HEK293 (cell line): ENCODE measurements at regions not wholly inside any gene's neighbourhood (a gene's known extent, or its start where the extent isn't known, plus 50 kb on each side); places are given as distances from the start of the nearest gene placed in this dataset.

Experiments used
- SP2 ChIP-seq: fragments of 450-650 bp; formaldehyde crosslinking; IDR thresholded peaks from 2 replicates; pipeline ENCODE4 v1.5.1; 2016; ENCODE audit warnings: missing biosample characterization, missing genetic modification characterization
- ZBTB7A ChIP-seq: fragments of 450-650 bp; formaldehyde crosslinking; IDR thresholded peaks from 2 replicates; pipeline ENCODE4 v1.5.1; 2016; ENCODE audit warnings: low read depth, missing biosample characterization, missing genetic modification characterization
- ZNF184 ChIP-seq: fragments of 450-650 bp; IDR thresholded peaks from 2 replicates; pipeline ENCODE4 v1.5.1; 2018; ENCODE audit warnings: missing biosample characterization, mild to moderate bottlenecking, missing genetic modification characterization
- ZNF2 ChIP-seq: fragments of 450-650 bp; formaldehyde crosslinking; IDR thresholded peaks from 2 replicates; pipeline ENCODE4 v1.5.1; 2016; ENCODE audit warnings: missing biosample characterization, missing genetic modification characterization
- ZNF274 ChIP-seq, 2 experiments: fragments of 200-500 bp in 1 of 2; fragments of 450-650 bp in 1 of 2; sonication (Bioruptor generic) in 1 of 2; formaldehyde crosslinking in 1 of 2; IDR thresholded peaks; 2 replicates each; pipeline versions ENCODE4 v1.5.1 to v1.6.1; 2014 to 2016; ENCODE audit warnings: borderline replicate concordance in 1 of 2, inconsistent platforms in 1 of 2, low read length in 1 of 2, missing biosample characterization in 1 of 2, missing genetic modification characterization in 1 of 2
- ZNF311 ChIP-seq: fragments of 450-650 bp; formaldehyde crosslinking; IDR thresholded peaks from 2 replicates; pipeline ENCODE4 v1.5.1; 2017; ENCODE audit warnings: missing biosample characterization, missing genetic modification characterization, borderline replicate concordance
- ZNF530 ChIP-seq: fragments of 450-650 bp; formaldehyde crosslinking; IDR thresholded peaks from 2 replicates; pipeline ENCODE4 v1.5.1; 2016; ENCODE audit warnings: low read depth, missing biosample characterization, missing genetic modification characterization
- ZNF549 ChIP-seq: fragments of 450-650 bp; IDR thresholded peaks from 2 replicates; pipeline ENCODE4 v1.5.1; 2018; ENCODE audit warnings: missing biosample characterization, missing genetic modification characterization, mild to moderate bottlenecking, inconsistent platforms, moderate library complexity
- TF ChIP-seq, protein P1 (sequence below): fragments of 450-650 bp; formaldehyde crosslinking; IDR thresholded peaks from 2 replicates; pipeline ENCODE4 v1.5.1; 2016; ENCODE audit warnings: missing biosample characterization, missing genetic modification characterization
- TF ChIP-seq, protein P2 (sequence below): fragments of 450-650 bp; formaldehyde crosslinking; IDR thresholded peaks from 2 replicates; pipeline ENCODE4 v1.5.1; 2016; ENCODE audit warnings: missing biosample characterization, missing genetic modification characterization

DNA sequence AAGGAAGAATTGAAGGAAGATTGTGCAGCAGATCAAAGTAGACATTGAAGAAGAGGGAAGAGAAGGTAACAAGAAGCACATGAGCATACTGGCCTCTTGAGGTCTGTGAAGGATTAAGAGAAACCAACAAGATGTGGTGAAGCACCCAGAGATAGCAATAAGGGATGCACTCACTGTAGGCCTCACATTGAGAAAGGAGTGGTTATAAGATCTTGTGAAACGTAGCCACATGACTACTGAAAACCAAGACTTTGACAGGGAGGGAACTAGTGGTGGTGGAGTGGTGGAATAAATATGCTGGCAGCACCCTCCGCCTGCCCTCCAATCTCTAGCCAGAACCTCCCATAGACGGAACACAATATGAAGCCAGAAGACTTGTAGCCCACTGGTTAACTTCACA, 651.2 kb downstream of the DIPK2A start:
- TF ChIP-seq, protein P1, sequence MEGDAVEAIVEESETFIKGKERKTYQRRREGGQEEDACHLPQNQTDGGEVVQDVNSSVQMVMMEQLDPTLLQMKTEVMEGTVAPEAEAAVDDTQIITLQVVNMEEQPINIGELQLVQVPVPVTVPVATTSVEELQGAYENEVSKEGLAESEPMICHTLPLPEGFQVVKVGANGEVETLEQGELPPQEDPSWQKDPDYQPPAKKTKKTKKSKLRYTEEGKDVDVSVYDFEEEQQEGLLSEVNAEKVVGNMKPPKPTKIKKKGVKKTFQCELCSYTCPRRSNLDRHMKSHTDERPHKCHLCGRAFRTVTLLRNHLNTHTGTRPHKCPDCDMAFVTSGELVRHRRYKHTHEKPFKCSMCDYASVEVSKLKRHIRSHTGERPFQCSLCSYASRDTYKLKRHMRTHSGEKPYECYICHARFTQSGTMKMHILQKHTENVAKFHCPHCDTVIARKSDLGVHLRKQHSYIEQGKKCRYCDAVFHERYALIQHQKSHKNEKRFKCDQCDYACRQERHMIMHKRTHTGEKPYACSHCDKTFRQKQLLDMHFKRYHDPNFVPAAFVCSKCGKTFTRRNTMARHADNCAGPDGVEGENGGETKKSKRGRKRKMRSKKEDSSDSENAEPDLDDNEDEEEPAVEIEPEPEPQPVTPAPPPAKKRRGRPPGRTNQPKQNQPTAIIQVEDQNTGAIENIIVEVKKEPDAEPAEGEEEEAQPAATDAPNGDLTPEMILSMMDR (tag by site-specific recombination), result no peak
- TF ChIP-seq, protein P2, sequence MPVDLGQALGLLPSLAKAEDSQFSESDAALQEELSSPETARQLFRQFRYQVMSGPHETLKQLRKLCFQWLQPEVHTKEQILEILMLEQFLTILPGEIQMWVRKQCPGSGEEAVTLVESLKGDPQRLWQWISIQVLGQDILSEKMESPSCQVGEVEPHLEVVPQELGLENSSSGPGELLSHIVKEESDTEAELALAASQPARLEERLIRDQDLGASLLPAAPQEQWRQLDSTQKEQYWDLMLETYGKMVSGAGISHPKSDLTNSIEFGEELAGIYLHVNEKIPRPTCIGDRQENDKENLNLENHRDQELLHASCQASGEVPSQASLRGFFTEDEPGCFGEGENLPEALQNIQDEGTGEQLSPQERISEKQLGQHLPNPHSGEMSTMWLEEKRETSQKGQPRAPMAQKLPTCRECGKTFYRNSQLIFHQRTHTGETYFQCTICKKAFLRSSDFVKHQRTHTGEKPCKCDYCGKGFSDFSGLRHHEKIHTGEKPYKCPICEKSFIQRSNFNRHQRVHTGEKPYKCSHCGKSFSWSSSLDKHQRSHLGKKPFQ (tag by site-specific recombination), result no peak
- TF ChIP-seq ZNF184 (tag by site-specific recombination), result no peak
- TF ChIP-seq ZNF549 (tag by site-specific recombination), result no peak
- no peak for TF ChIP-seq ZBTB7A
- no peak for TF ChIP-seq SP2 (tag by site-specific recombination)
- no peak for TF ChIP-seq ZNF530 (tag by site-specific recombination)
- no peak for TF ChIP-seq ZNF2 (tag by site-specific recombination)
- TF ChIP-seq ZNF311 (tag by site-specific recombination), result no peak
- no peak for TF ChIP-seq ZNF274 (IDR thresholded peaks at IDR 0.05; ENCODE audit: low read length)
- TF ChIP-seq ZNF274 (tag by site-specific recombination; IDR thresholded peaks at IDR 0.05; ENCODE audit: borderline replicate concordance), result no peak
